IMR-90 (cell line): ENCODE measurements at regions not wholly inside any gene's neighbourhood (a gene's known extent, or its start where the extent isn't known, plus 50 kb on each side); places are given as distances from the start of the nearest gene placed in this dataset.

Experiments
- ATAC-seq: fragments of 200-7000 bp; cut with Tn5 transposase; 2 replicates; pipeline ENCODE4 v1.9.1; 2020; ENCODE audit warnings: low read depth, mild to moderate bottlenecking, moderate library complexity
- BruUV-seq: library from RNA; stranded (reverse); fragments of 400-500 nt; replicated peaks from 2 replicates; lab custom pipeline; 2021; lab: Mats Ljungman, UMichigan
- CTCF ChIA-PET: fragments of 300-600 bp; formaldehyde crosslinking; extraction: SDS; loops from one replicate; lab custom pipeline; 2021; ENCODE audit warnings: antibody characterized with exemption; lab: Yijun Ruan, JAX
- POLR2A ChIA-PET: fragments of 300-600 bp; sonication (Branson Sonifier 250); formaldehyde crosslinking; loops from one replicate; lab custom pipeline; 2022; ENCODE audit warnings: antibody characterized with exemption; ENCODE audit not compliant: unreplicated experiment; lab: Charles Lee
- DNase-seq: peaks from one replicate; pipeline ENCODE4 v3.0.0; 2013
- H2AFZ ChIP-seq: replicated peaks from 2 replicates; pipeline ENCODE3; 2013; ENCODE audit warnings: low read length, mild to moderate bottlenecking; ENCODE audit not compliant: poor library complexity
- H2AK5ac ChIP-seq: 2 replicates; pipeline ENCODE4 v1.6.1; 2013; ENCODE audit warnings: low read depth, low read length, inconsistent platforms
- H2AK9ac ChIP-seq: replicated peaks from 2 replicates; pipeline ENCODE3; 2013; ENCODE audit warnings: mild to moderate bottlenecking, low read depth, low read length, moderate library complexity; ENCODE audit not compliant: poor library complexity
- H2BK120ac ChIP-seq: 2 replicates; pipeline ENCODE4 v1.6.1; 2013; ENCODE audit warnings: low read depth, low read length, inconsistent platforms
- H2BK15ac ChIP-seq: 3 replicates; pipeline ENCODE4 v1.6.1; 2013; ENCODE audit warnings: low read depth, low read length, inconsistent platforms
- H2BK20ac ChIP-seq: 2 replicates; pipeline ENCODE4 v1.6.1; 2013; ENCODE audit warnings: low read depth, mild to moderate bottlenecking, inconsistent platforms, low read length, moderate library complexity
- H2BK5ac ChIP-seq: 2 replicates; pipeline ENCODE4 v1.6.1; 2013; ENCODE audit warnings: mild to moderate bottlenecking, low read depth, low read length, inconsistent platforms; ENCODE audit not compliant: poor library complexity, severe bottlenecking
- H3K14ac ChIP-seq: replicated peaks from 2 replicates; pipeline ENCODE4 v1.6.1; 2013; ENCODE audit warnings: low read depth, low read length, inconsistent platforms
- H3K18ac ChIP-seq: 2 replicates; pipeline ENCODE4 v1.6.1; 2013; ENCODE audit warnings: low read depth, low read length, control low read depth
- H3K23ac ChIP-seq: 2 replicates; pipeline ENCODE4 v1.6.1; 2013; ENCODE audit warnings: low read depth, low read length, inconsistent platforms
- H3K27ac ChIP-seq: 2 replicates; pipeline ENCODE4 v1.5.1; 2013; ENCODE audit warnings: mild to moderate bottlenecking, control low read depth, low read length; ENCODE audit not compliant: insufficient read depth
- H3K27me3 ChIP-seq: 2 replicates; pipeline ENCODE4 v1.6.1; 2013; ENCODE audit warnings: low read length; ENCODE audit not compliant: control insufficient read depth, insufficient read depth
- H3K36me3 ChIP-seq: 2 replicates; pipeline ENCODE4 v1.6.1; 2013; ENCODE audit warnings: low read length, mixed read lengths; ENCODE audit not compliant: control insufficient read depth, insufficient read depth
- H3K4ac ChIP-seq: 2 replicates; pipeline ENCODE4 v1.6.1; 2013; ENCODE audit warnings: low read depth, low read length, inconsistent platforms
- H3K4me1 ChIP-seq: 2 replicates; pipeline ENCODE4 v1.6.1; 2013; ENCODE audit warnings: low read length, mixed read lengths; ENCODE audit not compliant: control insufficient read depth, insufficient read depth
- H3K4me2 ChIP-seq: 2 replicates; pipeline ENCODE4 v1.6.1; 2013; ENCODE audit warnings: low read depth, mild to moderate bottlenecking, control low read depth, low read length, moderate library complexity
- H3K4me3 ChIP-seq: 2 replicates; pipeline ENCODE4 v1.5.1; 2013; ENCODE audit warnings: low read depth, mild to moderate bottlenecking, control low read depth, low read length, moderate library complexity; ENCODE audit not compliant: insufficient read depth
- H3K56ac ChIP-seq: 2 replicates; pipeline ENCODE4 v1.6.1; 2013; ENCODE audit warnings: low read length, inconsistent platforms; ENCODE audit not compliant: insufficient read depth; ENCODE audit errors: extremely low read depth
- H3K79me1 ChIP-seq, 2 experiments: 2 replicates each; pipeline ENCODE4 v1.6.1; 2013; ENCODE audit warnings: low read length in 2 of 2, inconsistent platforms in 1 of 2, low read depth in 1 of 2
- H3K9ac ChIP-seq: 2 replicates; pipeline ENCODE4 v1.6.1; 2013; ENCODE audit warnings: low read depth, low read length, control low read depth
- H3K9me1 ChIP-seq: 2 replicates; pipeline ENCODE4 v1.6.1; 2013; ENCODE audit warnings: low read length, inconsistent platforms; ENCODE audit not compliant: insufficient read depth
- H3K9me3 ChIP-seq: 2 replicates; pipeline ENCODE4 v1.6.1; 2013; ENCODE audit warnings: low read length; ENCODE audit not compliant: control insufficient read depth, insufficient read depth
- H4K20me1 ChIP-seq: 2 replicates; pipeline ENCODE4 v1.6.1; 2013; ENCODE audit warnings: low read length, inconsistent platforms; ENCODE audit not compliant: insufficient read depth
- H4K5ac ChIP-seq: 2 replicates; pipeline ENCODE4 v1.6.1; 2013; ENCODE audit warnings: mild to moderate bottlenecking, low read depth, low read length, control low read depth
- H4K8ac ChIP-seq, 2 experiments: 2 replicates each; pipeline ENCODE4 v1.6.1; 2013; ENCODE audit warnings: low read depth in 2 of 2, low read length in 2 of 2, control low read depth in 1 of 2, inconsistent platforms in 1 of 2
- H4K91ac ChIP-seq: 2 replicates; pipeline ENCODE4 v1.6.1; 2013; ENCODE audit warnings: low read depth, low read length, inconsistent platforms; ENCODE audit not compliant: insufficient read depth
- BHLHE40 ChIP-seq: fragments of 150-350 bp; IDR thresholded peaks from 2 replicates; pipeline ENCODE4 v1.6.1; 2016; ENCODE audit warnings: mild to moderate bottlenecking, low read depth, low read length
- CEBPB ChIP-seq: IDR thresholded peaks from 2 replicates; pipeline ENCODE4 v1.6.1; 2012; ENCODE audit warnings: low read depth, low read length, improper control_type of control experiment
- CHD1 ChIP-seq: IDR thresholded peaks from 2 replicates; pipeline ENCODE4 v1.6.1; 2012; ENCODE audit warnings: low read depth, low read length, improper control_type of control experiment
- CTCF ChIP-seq: conservative IDR thresholded peaks from 2 replicates; pipeline ENCODE4 v1.5.1; 2012; ENCODE audit warnings: mild to moderate bottlenecking, low read depth, low read length, improper control_type of control experiment
- ELK1 ChIP-seq: fragments of 150-350 bp; IDR thresholded peaks from 2 replicates; pipeline ENCODE4 v1.6.1; 2016; ENCODE audit warnings: low read depth, mild to moderate bottlenecking, low read length, moderate library complexity, borderline replicate concordance
- FOS ChIP-seq: fragments of 150-350 bp; IDR thresholded peaks from 2 replicates; pipeline ENCODE4 v1.6.1; 2016; ENCODE audit warnings: low read depth, low read length
- MAFK ChIP-seq: IDR thresholded peaks from 2 replicates; pipeline ENCODE4 v1.6.1; 2012; ENCODE audit warnings: low read depth, low read length, improper control_type of control experiment
- MAZ ChIP-seq: IDR thresholded peaks from 2 replicates; pipeline ENCODE4 v1.6.1; 2012; ENCODE audit warnings: low read depth, mild to moderate bottlenecking, low read length, improper control_type of control experiment, moderate library complexity, borderline replicate concordance
- MXI1 ChIP-seq: IDR thresholded peaks from 2 replicates; pipeline ENCODE4 v1.6.1; 2012; ENCODE audit warnings: low read depth, mild to moderate bottlenecking, low read length, moderate library complexity, borderline replicate concordance
- NFE2L2 ChIP-seq: fragments of 150-350 bp; IDR thresholded peaks from 2 replicates; pipeline ENCODE4 v1.6.1; 2016; ENCODE audit warnings: low read depth, mild to moderate bottlenecking, low read length
- POLR2A ChIP-seq: IDR thresholded peaks from 2 replicates; pipeline ENCODE4 v1.6.1; 2012; ENCODE audit warnings: mild to moderate bottlenecking, low read depth, low read length
- RAD21 ChIP-seq: IDR thresholded peaks from 2 replicates; pipeline ENCODE4 v1.6.1; 2012; ENCODE audit warnings: low read length, improper control_type of control experiment
- RCOR1 ChIP-seq: IDR thresholded peaks from 2 replicates; pipeline ENCODE4 v1.6.1; 2012; ENCODE audit warnings: mild to moderate bottlenecking, low read length, improper control_type of control experiment; ENCODE audit not compliant: insufficient replicate concordance
- RFX5 ChIP-seq: IDR thresholded peaks from 2 replicates; pipeline ENCODE4 v1.8.0; 2012; ENCODE audit warnings: low read depth, mild to moderate bottlenecking, low read length, moderate library complexity
- SMC3 ChIP-seq: fragments of 150-350 bp; IDR thresholded peaks from 2 replicates; pipeline ENCODE4 v1.6.1; 2016; ENCODE audit warnings: low read depth, mild to moderate bottlenecking, antibody characterized with exemption, low read length, moderate library complexity
- USF2 ChIP-seq: fragments of 150-350 bp; IDR thresholded peaks from 2 replicates; pipeline ENCODE4 v1.6.1; 2017; ENCODE audit warnings: mild to moderate bottlenecking, antibody characterized with exemption, low read length, low read depth
- WGBS, 2 experiments: methylation state at CpG; one replicate each; pipeline versions ENCODE4 v1.1.5 to v1.1.7; 2013; ENCODE audit warnings: missing lambda C conversion rate in 2 of 2; ENCODE audit not compliant: insufficient read length in 1 of 2; ENCODE audit errors: extremely low coverage in 2 of 2; 5-methylcytosine and 5-hydroxymethylcytosine counted together
- dilution Hi-C: fragments of 300-500 bp; cut with HindIII; formaldehyde crosslinking; loops from one replicate; pipeline ENCODE4 v1.14.3; 2018; ENCODE audit warnings: low sequenced_read_pairs; ENCODE audit not compliant: unreplicated experiment
- in situ Hi-C: fragments of 300-500 bp; cut with MboI; formaldehyde crosslinking; loops from 3 replicates; pipeline ENCODE4 v1.14.3; 2019; ENCODE audit warnings: low sequenced_read_pairs, inconsistent platforms, mixed read lengths
- intact Hi-C: fragments of 100-400 bp; cut with micrococcal nuclease; formaldehyde crosslinking; loops from 2 replicates; pipeline ENCODE4 v1.10.0; 2022

GRCh38 chr4:173461170-173461569 lies 62.3 kb upstream of the SCRG1 start:
- Histone ChIP-seq H3K36me3 (no peaks in the 10 kb centered on the region), H3K79me1 (no peaks in the 10 kb centered on the region), H3K27me3 (no peaks in the 10 kb centered on the region), H2AK5ac (no peak overlapping the region), H3K9me1 (no peaks in the 10 kb centered on the region), H2BK15ac (no peak overlapping the region), H2BK5ac (no peak overlapping the region), H3K14ac (no peak overlapping the region), H3K18ac (no peak overlapping the region), H3K9ac (no peak overlapping the region), H3K4ac (no peak overlapping the region), H4K5ac (no peak overlapping the region), H2BK120ac (no peak overlapping the region), H3K4me2 (no peak overlapping the region), H2BK20ac (no peak overlapping the region), H3K4me1 (no peaks in the 10 kb centered on the region), H3K56ac (no peak overlapping the region), H3K27ac (no peak overlapping the region), H2AFZ (no peak overlapping the region), H4K20me1 (no peaks in the 10 kb centered on the region), H3K23ac (no peak overlapping the region), H2AK9ac (no peak overlapping the region), H3K9me3 (no peaks in the 10 kb centered on the region), H4K8ac (no peak overlapping the region), H3K4me3 (no peak overlapping the region), H4K91ac (no peak overlapping the region)
- in situ Hi-C loops: no loop called here
- ATAC-seq: no peak
- BruUV-seq: no TSS peak
- TF ChIP-seq POLR2A (no peak), RCOR1 (no peak), RAD21 (no peak), MAFK (no peak), NFE2L2 (no peak), CTCF (no peak), RFX5 (no peak), ELK1 (no peak), CHD1 (no peak), SMC3 (no peak), USF2 (no peak), MXI1 (no peak), BHLHE40 (no peak), MAZ (no peak), CEBPB (no peak), FOS (no peak)
- intact Hi-C loops: no loop called here
- peak; percentile 20 for DNase-seq
- CTCF ChIA-PET: no interaction called here
- WGBS, 2 experiments: no CpG with 5 or more reads among the region's 3 CpGs
- dilution Hi-C loops: no loop called here
- POLR2A ChIA-PET: no interaction called here
